SKM-1 (cell line): ENCODE measurements at regions not wholly inside any gene's neighbourhood (a gene's known extent, or its start where the extent isn't known, plus 50 kb on each side); places are given as distances from the start of the nearest gene placed in this dataset.

Source experiments
- DNase-seq: peaks from one replicate; lab custom pipeline; 2025; ENCODE audit not compliant: unreplicated experiment; lab: John Stamatoyannopoulos, UW

DNA sequence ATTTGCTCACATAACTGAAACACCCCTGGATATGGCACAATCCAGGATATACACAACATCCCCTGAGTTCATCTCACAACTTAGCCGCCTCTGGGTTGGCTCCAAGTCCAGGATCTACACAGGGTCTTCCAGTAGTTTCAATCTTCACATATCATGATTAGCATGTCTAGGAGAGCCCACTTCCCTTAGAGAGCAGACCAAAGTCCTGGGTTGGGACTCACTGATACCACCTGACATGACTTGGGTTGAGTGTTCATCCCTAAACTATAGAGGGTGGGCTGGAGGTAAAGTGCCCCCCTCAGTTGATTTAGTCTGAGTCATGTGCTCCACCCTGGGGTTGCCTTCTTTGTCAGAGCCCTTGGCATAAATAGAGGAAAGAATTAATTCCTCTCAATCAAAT, 493.6 kb upstream of the PPP2R3A start:
- no peak for DNase-seq

DNA sequence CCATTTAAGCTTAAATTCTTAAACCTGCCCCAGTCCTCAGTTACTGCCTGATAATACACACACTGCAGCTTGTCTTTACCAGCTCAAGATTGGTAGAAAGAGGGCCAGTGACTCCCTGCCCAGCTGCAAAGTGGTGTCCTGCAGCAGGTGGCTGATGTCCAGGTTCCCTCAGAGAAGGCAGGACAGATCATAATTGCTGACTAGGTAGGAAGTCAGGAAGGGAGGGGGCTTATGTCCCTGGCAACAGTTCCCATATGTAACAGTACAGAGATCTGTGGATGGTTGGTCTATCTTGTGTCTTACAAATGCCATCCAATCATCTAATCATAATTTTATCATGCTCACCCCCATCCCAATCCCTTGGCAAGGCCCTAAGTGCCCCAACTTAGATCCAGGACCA, 492.1 kb upstream of the PPP2R3A start:
- DNase-seq: no peak

DNA sequence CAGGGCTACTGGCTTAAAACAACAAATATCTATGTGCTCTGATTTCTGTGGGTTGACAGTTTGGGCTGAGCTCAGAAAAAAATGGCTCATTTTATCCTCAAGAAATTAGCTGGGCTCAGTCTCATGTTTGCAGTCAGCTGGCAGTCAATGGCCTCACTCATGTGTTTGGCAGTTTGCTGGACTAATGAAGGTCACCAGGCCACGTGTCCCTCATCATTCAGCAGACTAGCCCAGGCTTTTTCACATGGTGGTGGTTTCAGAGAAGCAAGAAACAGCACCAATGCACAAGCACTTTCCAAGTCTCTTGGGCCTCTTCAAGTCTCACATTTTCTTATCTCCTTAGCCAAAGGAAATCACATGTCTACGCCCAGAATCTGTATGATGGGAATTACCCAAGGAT, 478.3 kb upstream of the PPP2R3A start:
- DNase-seq: no peak

DNA sequence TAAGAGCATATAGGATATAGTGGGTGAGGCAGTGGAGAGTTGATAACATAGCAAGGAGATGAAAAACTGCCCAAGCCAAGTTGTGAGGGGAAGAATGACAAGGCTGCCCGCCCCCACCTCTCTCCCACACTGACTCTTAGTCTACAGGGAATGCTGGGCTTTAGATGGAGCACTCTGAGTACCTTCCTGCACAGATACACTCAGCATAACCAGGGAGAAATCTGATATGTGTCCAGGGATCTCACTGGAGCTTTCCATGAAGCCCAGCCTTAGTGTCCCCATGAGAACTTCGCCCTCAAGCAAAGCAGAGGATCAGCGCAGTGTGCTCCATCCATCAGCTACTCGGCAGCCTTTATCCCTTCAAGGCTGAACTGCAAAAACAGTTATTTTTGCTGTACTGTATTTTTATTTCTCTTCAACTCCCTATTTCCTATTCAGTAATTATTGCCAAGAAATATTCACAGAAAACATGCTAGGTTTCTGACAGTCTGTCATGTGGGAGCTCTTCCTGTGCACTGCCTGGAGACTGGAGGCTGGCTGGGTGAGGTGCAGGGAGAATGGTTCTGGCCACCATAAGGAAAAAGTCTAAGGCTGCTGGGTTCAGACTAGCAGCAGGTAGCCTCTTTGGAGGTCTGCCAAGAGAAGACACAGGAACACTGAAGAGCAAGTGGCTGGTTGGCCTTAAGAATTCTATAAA, 475.2 kb upstream of the PPP2R3A start:
- DNase-seq: no peak

DNA sequence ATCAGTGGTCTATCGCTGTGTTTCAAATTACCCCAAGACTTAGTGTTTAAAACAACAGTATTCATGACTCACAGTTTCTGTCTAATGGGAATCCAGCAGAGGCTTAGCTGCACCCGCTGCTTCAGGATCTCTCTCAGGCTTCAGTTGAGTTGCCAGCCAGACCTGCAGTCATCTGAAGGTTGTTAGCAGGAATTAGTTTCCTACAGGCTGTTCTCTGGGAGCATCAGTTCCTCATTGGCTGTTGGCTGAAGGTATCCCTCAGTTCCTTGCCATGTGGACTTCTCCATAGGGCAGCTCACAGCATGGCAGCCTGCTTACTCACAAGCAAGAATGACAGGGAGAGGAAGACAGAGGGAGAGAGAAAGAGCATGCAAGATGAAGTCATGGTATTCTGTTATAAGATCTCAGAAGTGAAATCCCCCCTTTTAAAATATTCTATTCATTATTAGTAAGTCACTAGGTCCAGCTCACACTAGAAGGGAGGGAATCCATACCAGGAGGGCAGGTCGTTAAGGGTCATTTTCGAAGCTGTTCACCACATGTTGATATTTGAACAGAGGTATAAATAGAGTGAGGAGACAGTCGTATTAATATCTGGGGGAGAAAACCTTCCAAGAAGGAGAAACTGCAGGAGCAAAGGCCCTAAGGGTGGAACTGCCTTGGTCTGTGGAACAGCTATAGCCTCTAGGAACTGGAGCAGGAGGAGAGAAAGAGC, 473.9 kb upstream of the PPP2R3A start:
- no peak for DNase-seq

DNA sequence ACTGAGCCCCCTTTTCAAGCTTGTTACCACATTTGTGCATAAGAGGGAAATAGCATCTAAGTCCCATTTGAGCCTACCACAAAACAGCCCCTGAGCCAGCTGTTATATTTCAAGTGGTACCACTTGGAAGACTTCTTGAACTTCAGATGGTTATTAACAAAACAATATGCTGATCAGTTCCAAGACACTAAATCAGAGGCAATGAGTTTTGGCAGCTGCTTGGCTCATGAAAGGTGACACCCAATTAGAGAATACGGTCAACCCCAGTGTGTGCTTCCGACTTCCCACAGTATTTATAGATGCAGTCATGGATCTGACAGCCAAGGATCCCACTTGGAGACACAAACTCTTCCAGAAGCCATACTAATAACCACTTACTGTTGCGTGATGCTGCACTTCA, 469.6 kb upstream of the PPP2R3A start:
- no peak for DNase-seq

DNA sequence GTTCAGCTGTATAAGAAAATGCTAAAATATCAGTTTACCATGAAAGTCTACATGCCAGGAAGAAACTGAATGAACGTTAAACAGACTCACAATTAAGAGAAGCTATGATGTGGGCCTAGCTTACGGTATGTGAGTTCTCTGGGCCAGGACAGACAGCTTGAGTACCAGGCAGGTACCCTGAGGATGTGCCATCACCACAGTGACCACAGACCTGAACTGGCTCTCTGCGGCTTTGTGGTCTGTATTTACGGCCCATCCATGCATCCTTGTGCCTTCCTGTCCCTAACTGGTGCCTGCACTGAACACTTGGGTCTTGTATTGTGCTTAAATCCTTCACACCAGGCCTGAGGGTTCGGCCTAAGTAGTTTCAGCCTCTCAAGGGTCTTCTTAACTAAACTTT, 467.5 kb upstream of the PPP2R3A start:
- no peak for DNase-seq

DNA sequence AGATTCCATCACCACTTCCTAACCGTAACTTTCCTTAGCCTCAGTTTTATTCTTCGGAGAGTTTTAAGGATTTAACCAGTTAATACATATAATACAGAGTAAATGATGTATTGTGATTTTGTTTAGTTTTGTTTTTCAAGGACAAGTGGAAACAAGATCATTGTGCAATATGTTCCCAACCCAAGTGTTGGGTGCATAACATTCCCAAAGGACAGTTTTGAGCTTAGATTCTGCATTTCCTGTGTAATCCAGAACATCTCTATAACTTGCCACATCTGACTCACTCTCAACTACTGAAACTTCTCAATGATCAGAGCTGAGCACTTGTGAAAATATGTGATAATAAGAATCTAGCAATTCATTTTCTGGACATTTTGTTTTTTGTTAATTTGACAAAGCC, 466.1 kb upstream of the PPP2R3A start:
- no peak for DNase-seq

DNA sequence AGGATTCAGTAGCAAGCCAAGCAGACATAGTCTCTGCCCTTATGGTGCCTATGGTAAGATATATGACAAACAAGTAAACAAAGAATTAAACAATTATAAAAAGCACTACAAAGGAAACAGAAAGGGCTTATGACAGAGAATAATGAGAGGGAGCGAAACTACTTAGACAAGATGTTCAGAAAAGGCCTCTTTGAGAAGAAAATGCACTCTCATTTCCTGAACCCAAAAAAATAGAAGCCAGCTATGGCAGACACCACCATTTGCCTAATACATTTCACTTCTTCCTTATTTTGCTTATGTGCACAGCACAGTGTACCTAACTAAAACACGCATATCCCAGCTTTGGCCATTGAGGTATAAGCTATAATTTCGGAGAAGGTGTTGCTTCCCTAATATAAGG, 465.5 kb upstream of the PPP2R3A start:
- no peak for DNase-seq

DNA sequence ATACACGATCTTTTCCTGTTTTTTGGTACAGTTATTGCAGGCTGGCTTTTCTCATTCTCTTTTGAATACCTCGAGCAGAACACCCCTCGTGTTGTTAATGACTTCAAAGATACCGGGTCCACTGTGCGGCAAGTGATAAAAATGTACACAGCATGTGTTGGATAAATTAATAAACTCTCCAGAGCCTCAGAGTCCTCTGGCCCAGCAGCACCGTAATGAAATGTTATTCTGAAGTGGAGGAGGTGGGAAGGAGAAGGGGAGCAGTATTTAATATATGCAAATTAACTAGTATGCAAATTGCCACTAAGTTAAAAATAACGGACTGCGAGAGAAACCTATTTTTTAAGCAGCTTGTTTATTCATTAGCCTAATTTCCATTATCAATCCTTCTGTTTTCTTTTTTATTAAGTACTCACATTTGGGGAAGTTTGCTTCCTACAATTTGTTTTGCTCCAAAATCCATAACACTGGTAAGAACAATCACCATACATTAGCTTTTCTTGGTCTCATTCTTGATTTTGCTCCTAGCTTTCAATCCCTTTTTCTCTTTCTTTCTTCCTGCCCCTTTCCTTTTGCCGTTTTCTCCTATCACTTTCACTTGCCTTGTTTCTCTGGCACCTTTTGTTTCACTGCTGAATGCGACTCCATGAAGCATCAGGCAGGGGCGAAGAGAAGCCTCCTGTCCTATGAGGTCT, 462.3 kb upstream of the PPP2R3A start:
- DNase-seq: no peak

DNA sequence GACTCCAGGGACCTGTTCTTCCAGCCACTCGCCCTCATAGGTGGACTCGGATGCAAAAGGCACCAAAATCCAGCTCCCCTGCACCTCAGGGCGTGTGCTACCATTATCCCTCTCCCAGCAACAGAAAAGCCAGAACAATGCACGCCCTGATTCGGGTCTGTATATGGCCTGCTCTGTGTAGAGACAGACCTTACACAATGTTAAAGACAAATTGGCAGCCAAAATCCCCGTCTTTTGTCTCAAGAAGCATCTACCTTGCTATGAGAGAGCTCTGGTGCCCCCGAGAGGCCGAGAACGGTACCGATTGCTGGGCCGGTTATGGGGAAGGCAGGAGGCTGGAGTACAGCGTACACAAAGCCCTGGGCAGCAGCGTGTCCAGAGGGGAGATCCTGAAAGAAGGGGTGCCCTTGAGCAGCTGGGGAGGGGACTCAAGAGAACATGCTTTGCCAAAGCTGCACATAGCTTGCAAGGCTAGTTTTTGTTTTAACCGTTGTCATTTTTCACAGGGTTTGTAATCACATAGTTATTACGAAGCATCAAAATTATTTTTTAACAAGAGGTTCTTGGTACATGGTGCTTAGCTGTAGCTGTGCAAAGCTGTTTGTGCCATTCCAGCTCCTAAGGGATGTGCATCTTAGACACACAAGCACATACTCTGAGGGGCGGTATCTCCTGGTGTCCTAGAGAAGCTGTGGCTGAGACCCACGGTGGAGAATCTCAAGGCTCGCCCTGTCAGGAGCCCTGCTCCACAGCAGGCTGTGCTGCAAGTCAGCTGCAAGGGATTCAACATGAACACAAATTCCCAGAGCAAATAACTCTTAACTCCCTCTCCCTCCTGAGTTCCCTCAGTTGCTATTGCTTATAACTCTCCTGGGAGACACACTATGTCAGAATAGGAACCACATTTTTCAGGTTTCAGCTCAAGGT, 461.5 kb upstream of the PPP2R3A start:
- DNase-seq: peak; percentile 41

DNA sequence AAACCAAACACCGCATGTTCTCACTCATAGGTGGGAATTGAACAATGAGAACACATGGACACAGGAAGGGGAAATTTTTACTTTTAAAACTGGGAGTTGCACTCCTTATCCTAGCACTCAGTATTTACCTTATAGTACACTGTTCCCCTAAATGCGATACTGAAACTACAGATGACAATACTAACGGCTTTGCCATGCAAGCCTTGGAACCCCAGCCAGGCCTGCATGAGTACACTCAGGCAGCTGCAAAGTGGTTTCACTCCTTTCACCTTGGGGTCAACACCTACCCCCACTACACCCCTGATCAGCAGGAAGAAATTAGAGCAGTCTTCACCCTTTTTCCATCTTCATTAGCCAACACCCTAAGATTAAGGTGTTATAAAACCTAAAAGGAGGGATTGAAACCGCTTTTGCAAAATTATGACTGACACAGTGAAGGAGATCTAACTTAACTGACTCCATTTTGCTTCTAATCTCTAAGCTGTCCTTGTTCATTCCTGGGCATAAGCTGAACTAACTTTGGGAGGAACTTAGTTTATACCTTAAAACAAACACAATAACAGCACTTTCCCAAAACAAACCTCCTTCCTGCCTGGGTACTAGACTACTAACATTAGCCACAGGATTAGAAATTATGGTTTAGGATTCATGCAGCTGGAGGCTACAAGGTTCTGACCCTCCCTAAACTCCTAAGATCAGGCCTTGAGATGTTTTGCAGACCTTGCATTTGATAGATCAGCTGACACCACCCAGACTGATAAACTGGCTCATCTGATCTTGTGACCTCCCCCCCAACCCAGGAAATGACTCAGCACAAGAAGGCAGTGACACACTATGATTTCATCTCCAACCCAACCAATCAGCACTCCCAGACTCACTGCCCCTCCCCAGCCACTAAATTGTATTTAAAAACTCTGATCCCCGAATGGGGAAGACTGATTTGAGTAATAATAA, 452.1 kb upstream of the PPP2R3A start:
- DNase-seq: no peak

DNA sequence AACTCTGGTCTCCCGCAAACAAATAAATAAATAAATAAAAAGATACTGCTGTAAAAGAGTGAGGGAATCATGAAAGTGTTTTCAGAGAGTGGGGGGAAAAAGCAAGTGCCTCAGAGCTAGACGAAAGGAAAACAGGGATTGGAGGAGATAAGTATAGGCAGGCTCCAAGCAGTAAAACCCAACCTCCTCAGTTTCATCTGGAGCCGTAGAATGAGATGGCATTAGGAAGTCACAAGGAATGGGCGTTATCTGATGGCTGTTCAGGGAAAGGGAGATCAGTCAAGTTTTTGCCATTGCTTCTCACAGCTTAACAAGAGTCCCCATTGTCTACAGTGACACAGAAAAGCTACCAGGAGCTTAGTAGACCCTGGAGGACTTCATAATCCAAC, 451.5 kb upstream of the PPP2R3A start:
- DNase-seq: no peak

DNA sequence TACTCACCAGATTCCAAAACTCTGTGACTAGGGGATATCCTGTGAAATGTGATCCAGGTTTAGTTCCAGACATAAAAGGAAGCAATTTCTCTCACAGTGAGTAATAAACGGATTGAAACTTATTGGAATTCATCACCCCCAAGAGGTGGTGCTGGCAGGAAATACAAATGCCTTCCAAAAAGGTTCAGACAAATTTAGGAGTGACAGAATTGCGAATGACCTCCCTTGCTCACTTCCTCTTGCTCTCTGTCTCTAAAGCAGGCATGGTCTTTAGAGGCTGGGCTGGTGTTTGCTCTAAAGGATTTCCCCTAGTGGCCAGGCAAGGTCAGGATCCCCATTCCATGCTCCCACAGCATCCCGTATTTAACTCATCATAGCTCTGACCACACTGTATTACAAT, 449.4 kb upstream of the PPP2R3A start:
- no peak for DNase-seq

DNA sequence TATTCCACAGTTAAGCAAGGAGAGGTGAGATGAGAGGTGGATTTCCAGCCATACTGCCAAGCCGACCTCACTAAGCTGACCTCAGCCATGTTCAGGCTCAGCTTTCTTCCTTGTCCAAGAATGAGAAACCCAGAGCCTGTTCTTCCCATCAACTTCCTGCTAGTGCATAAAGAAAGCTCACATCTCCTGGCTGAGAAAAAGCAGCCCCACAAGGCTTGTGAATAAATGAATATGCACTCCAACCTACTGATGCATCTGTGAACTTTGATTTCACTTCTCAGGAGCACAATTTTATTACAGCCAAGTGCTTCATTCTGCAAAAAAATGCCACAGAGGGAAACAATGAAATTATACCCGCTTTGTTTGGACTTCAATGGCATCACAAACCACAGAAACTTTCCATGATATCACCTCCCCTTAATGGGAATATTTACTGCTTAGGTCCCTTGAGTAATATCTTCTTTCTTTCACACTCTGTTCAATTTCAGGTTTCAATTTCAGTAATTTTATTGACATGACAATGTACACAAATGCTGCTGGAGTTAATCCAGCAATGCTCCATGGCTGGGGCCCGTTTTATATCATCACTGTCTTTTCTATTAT, 437.0 kb upstream of the PPP2R3A start:
- DNase-seq: no peak

DNA sequence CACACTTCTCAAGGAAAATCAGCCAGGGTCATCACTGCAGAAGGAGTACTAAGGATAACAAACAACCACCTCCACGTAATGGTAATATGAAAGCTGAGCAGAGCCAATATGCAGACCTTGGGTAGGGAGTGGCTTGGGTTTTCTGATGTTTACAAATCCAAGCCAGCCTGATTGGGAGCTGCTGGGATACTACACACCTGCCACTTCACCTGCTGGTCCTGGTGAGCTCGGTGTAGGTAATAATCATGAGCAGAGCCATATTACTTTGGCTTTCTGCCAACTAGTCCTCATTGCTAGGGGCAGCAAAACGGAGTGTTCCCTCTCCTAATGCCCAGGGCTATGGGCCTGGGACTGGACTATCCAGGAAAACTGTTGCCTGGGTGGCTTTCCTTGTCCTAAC, 433.5 kb upstream of the PPP2R3A start:
- DNase-seq: no peak

DNA sequence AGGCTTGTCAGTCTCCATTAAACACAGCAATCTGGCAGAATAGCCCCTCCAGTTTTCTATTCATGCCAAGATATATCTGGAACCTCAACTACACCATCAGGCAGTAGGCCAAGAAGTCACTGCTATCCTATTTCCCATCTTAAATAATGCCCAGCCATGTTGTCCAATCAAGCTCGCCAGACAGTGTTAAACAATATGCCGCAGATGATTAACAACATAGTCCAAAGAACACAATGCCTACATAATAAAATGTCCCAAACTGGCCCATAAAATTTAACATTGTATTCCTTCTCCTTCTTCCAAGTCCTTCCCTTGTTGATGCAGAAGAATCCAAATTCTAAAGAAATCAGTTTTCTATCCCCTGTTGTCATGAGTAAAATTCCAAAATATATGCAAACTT, 427.4 kb upstream of the PPP2R3A start:
- DNase-seq: no peak

DNA sequence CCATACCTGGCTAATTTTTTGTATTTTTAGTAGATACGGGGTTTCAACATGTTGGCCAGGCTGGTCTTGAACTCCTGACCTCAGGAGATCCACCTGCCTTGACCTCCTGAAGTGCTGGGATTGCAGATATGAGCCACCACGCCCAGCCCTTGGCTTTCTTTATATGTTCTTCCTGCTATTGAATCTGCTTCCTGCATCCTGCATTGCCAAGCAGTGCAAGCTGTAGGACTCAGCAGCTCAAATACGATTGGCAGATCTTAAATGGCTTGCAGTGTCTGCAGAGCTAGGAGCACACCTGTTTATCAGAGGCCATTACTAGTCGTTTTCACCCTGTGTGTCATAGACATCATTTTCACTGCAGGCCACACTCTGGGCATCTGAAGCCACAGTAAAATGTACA, 426.2 kb upstream of the PPP2R3A start:
- no peak for DNase-seq

DNA sequence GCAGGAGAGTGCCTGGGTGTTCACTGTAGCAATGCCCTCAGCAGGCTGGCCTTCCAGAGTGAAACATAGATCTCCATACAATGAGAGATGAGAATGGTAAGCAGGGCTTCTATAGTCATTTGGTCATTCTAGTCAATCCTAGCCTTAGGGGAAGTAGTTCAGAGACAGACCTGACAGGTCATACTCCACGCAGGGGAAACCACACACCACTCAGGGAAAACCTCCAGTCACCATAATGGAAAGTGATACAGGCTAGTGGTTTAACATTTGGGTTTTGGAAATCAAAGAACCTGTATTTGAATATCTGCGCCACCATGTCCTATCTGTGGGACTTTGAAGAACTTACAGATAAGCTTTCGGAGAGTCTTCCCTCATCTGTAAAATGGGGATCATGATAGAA, 425.7 kb upstream of the PPP2R3A start:
- DNase-seq: no peak
